CD4-positive, alpha-beta T cell (primary cell): ENCODE measurements at regions not wholly inside any gene's neighbourhood (a gene's known extent, or its start where the extent isn't known, plus 50 kb on each side); places are given as distances from the start of the nearest gene placed in this dataset.

Experiments
- ATAC-seq: fragments of 200-7000 bp; cut with Tn5 transposase; one replicate; pipeline ENCODE4 v1.10.0; 2022; ENCODE audit warnings: mild to moderate bottlenecking; ENCODE audit not compliant: poor library complexity
- CTCF ChIA-PET: fragments of 350-600 bp; sonication (Branson Sonifier 250); formaldehyde crosslinking; loops from one replicate; lab custom pipeline; 2021; ENCODE audit warnings: antibody characterized with exemption, inconsistent platforms; lab: Charles Lee
- POLR2A ChIA-PET: fragments of 350-600 bp; sonication (Branson Sonifier 250); formaldehyde crosslinking; loops from one replicate; lab custom pipeline; 2021; ENCODE audit warnings: antibody characterized with exemption, inconsistent platforms; lab: Charles Lee
- DNase-seq, 14 experiments: peaks; one replicate each; pipeline ENCODE4 v3.0.0-alpha.2; 2013 to 2020; ENCODE audit warnings: mixed read lengths in 2 of 14
- H3K27ac ChIP-seq, 2 donors: one replicate each; pipeline versions ENCODE4 v1.5.1 to v1.7.0; 2013; ENCODE audit warnings: low read length in 2 of 2, low read depth in 1 of 2, mild to moderate bottlenecking in 1 of 2
- H3K27me3 ChIP-seq, 2 experiments: 1 replicate in 1 of 2; 2 replicates in 1 of 2; pipeline versions ENCODE4 v1.6.1 to v1.7.0; 2013; ENCODE audit warnings: low read length in 2 of 2, control low read depth in 1 of 2, mild to moderate bottlenecking in 1 of 2, moderate library complexity in 1 of 2; ENCODE audit not compliant: insufficient read depth in 2 of 2, control insufficient read depth in 1 of 2
- H3K36me3 ChIP-seq: one replicate; pipeline ENCODE4 v1.6.1; 2013; ENCODE audit warnings: low read length, control low read depth; ENCODE audit not compliant: insufficient read depth
- H3K4me1 ChIP-seq: one replicate; pipeline ENCODE4 v1.6.1; 2013; ENCODE audit warnings: low read length, control low read depth; ENCODE audit not compliant: insufficient read depth
- H3K4me3 ChIP-seq: one replicate; pipeline ENCODE4 v1.5.1; 2013; ENCODE audit warnings: mild to moderate bottlenecking, low read length, moderate library complexity
- H3K9me3 ChIP-seq, 2 experiments: 1 replicate in 1 of 2; 2 replicates in 1 of 2; pipeline versions ENCODE4 v1.6.1 to v1.7.0; 2013; ENCODE audit warnings: low read length in 2 of 2, mild to moderate bottlenecking in 2 of 2, control low read depth in 1 of 2, moderate library complexity in 1 of 2; ENCODE audit not compliant: control insufficient read depth in 1 of 2, insufficient read depth in 1 of 2
- H3K27ac Mint-ChIP-seq: one replicate; pipeline ENCODE4 v1.8.0; 2020; ENCODE audit warnings: mixed read lengths
- H3K27me3 Mint-ChIP-seq: one replicate; pipeline ENCODE4 v1.8.0; 2021; ENCODE audit warnings: mixed read lengths
- H3K36me3 Mint-ChIP-seq: one replicate; pipeline ENCODE4 v1.8.0; 2021; ENCODE audit warnings: low read depth, mixed read lengths
- H3K4me1 Mint-ChIP-seq: one replicate; pipeline ENCODE4 v1.8.0; 2021; ENCODE audit warnings: low read depth, mixed read lengths
- H3K4me3 Mint-ChIP-seq: one replicate; pipeline ENCODE4 v1.8.0; 2020; ENCODE audit warnings: mild to moderate bottlenecking, mixed read lengths
- H3K9me3 Mint-ChIP-seq: one replicate; pipeline ENCODE4 v1.8.0; 2020; ENCODE audit warnings: mixed read lengths
- intact Hi-C, 2 experiments: fragments of 100-400 bp; cut with DNase I in 1 of 2; cut with micrococcal nuclease in 1 of 2; formaldehyde crosslinking; loops; one replicate each; pipeline versions ENCODE4 v1.15.1 to v1.9.0; 2023 to 2025; cut with DNase I, micrococcal nuclease
- TF ChIP-seq, protein P1 (sequence below): fragments of 200-600 bp; IDR thresholded peaks from one replicate; pipeline ENCODE4 v1.8.0; 2022; ENCODE audit warnings: antibody characterized with exemption, mild to moderate bottlenecking

DNA sequence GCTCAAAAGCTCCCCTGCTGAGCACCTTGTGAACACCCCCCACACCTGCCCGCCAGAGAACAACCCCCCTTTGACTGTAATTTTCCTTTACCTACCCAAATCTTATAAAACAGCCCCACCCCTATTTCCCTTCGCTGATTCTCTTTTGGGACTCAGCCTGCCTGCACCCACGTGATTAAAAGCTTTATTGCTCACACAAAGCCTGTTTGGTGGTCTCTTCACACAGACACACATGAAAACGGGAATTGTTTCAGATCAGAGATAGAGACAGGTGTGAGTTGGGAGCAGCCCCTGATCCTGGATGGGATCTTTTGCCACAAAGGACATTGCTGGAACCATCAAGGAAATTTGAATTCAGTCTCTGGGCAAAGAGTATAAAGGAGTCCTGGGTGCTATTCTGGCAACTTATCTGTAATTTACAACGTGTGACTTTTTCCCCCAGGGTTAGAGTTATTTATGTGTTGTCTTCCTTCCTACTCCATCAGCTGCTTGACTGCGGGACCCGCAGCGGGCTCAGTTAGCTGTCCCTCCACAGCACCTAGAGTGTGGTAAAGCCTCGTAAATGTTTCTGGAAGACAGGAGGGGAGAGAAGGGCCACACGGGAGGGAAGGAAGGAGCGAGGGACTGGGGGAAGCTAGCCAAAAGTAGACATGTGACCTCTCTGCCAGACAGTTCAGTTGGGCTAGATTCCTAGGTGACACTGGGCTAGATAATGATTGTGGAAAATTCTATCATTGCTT is 437.0 kb downstream of the ZNF608 start:
- no peaks in the 10 kb centered on the region for H3K4me1 ChIP-seq
- H3K36me3 Mint-ChIP-seq = no peaks in the 10 kb centered on the region
- TF ChIP-seq, protein P1, sequence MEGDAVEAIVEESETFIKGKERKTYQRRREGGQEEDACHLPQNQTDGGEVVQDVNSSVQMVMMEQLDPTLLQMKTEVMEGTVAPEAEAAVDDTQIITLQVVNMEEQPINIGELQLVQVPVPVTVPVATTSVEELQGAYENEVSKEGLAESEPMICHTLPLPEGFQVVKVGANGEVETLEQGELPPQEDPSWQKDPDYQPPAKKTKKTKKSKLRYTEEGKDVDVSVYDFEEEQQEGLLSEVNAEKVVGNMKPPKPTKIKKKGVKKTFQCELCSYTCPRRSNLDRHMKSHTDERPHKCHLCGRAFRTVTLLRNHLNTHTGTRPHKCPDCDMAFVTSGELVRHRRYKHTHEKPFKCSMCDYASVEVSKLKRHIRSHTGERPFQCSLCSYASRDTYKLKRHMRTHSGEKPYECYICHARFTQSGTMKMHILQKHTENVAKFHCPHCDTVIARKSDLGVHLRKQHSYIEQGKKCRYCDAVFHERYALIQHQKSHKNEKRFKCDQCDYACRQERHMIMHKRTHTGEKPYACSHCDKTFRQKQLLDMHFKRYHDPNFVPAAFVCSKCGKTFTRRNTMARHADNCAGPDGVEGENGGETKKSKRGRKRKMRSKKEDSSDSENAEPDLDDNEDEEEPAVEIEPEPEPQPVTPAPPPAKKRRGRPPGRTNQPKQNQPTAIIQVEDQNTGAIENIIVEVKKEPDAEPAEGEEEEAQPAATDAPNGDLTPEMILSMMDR = no peak
- no peaks in the 10 kb centered on the region for H3K27me3 ChIP-seq
- no peak overlapping the region for H3K4me3 ChIP-seq
- no peak overlapping the region for H3K4me3 Mint-ChIP-seq
- intact Hi-C loops = no loop called here
- no peaks in the 10 kb centered on the region for H3K4me1 Mint-ChIP-seq
- no peak overlapping the region for H3K27ac Mint-ChIP-seq
- H3K36me3 ChIP-seq = no peaks in the 10 kb centered on the region
- H3K9me3 ChIP-seq = no peaks in the 10 kb centered on the region
- CTCF ChIA-PET = no interaction called here
- POLR2A ChIA-PET = no interaction called here
- H3K27ac ChIP-seq = no peak overlapping the region
- H3K27me3 Mint-ChIP-seq = no peaks in the 10 kb centered on the region
- ATAC-seq (no peak), DNase-seq (no peak)
- H3K9me3 Mint-ChIP-seq = no peaks in the 10 kb centered on the region

DNA sequence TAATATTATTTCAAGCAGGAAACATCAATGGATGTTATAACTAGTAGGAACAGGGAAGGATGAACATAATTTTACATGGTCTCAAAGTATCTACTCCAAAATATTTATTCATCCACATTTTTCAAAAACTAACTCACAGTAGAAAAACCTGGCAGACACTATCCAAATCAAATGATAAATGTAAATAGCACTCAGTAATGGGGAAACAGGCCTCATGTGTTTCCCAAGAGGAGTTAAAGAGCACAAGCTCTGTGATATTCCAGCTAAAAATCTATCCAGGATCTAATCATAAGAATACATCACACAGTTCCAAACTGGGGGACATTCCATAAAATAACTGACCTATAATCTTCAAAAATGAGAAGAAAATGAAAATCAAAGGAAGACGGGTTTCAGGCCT is 443.1 kb downstream of the ZNF608 start:
- no peak overlapping the region for H3K27ac ChIP-seq
- ChIA-PET CTCF (no interaction called here), POLR2A (no interaction called here)
- no peaks in the 10 kb centered on the region for H3K27me3 Mint-ChIP-seq
- H3K9me3 ChIP-seq = no peaks in the 10 kb centered on the region
- intact Hi-C loops = no loop called here
- ATAC-seq (no peak), DNase-seq (no peak)
- TF ChIP-seq, protein P1 = no peak
- no peaks in the 10 kb centered on the region for H3K27me3 ChIP-seq
- no peaks in the 10 kb centered on the region for H3K36me3 Mint-ChIP-seq
- H3K36me3 ChIP-seq = no peaks in the 10 kb centered on the region
- H3K4me3 ChIP-seq = no peak overlapping the region
- no peaks in the 10 kb centered on the region for H3K4me1 ChIP-seq
- no peak overlapping the region for H3K4me3 Mint-ChIP-seq
- H3K9me3 Mint-ChIP-seq = no peaks in the 10 kb centered on the region
- no peaks in the 10 kb centered on the region for H3K4me1 Mint-ChIP-seq
- H3K27ac Mint-ChIP-seq = no peak overlapping the region

DNA sequence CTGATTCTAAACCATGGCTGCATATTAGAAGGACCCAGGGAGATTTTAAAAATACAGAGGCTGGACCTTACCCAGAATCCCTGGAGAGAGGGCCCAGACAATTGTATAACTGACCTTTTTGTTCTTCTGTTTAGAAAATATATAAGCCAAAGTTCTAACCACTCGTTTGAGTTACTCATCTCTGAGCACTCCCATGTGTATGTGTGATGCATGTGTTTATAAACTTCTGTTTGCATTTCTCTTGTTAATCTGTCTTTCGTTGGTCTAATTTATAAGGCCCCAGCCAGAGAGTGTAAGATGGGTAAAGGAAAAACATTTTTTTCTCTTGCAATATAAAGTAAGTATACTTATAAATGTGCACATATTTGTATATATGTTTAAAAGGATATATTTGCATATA is 443.9 kb downstream of the ZNF608 start:
- Histone ChIP-seq H3K4me1 (no peaks in the 10 kb centered on the region), H3K9me3 (no peaks in the 10 kb centered on the region), H3K27ac (no peak overlapping the region), H3K4me3 (no peak overlapping the region), H3K27me3 (no peaks in the 10 kb centered on the region), H3K36me3 (no peaks in the 10 kb centered on the region)
- CTCF ChIA-PET = no interaction called here
- POLR2A ChIA-PET = no interaction called here
- Mint-ChIP-seq H3K27ac (no peak overlapping the region), H3K27me3 (no peaks in the 10 kb centered on the region), H3K36me3 (no peaks in the 10 kb centered on the region), H3K4me1 (no peaks in the 10 kb centered on the region), H3K9me3 (no peaks in the 10 kb centered on the region), H3K4me3 (no peak overlapping the region)
- ATAC-seq (no peak), DNase-seq (no peak)
- intact Hi-C loops = no loop called here
- TF ChIP-seq, protein P1 = no peak
